H1 (cell line): ENCODE measurements at regions not wholly inside any gene's neighbourhood (a gene's known extent, or its start where the extent isn't known, plus 50 kb on each side); places are given as distances from the start of the nearest gene placed in this dataset.

Experiments used
- ASH2L ChIP-seq: fragments of 200-600, 300-600 bp; sonication (generic); IDR thresholded peaks from one replicate; pipeline ENCODE4 v1.7.1; 2017; ENCODE audit warnings: low read length
- HDAC2 ChIP-seq, 2 experiments: fragments of 300-600 bp in 1 of 2; sonication (generic) in 1 of 2; IDR thresholded peaks; 2 replicates each; pipeline ENCODE4 v1.6.1; 2011 to 2012; ENCODE audit warnings: low read depth in 2 of 2, low read length in 2 of 2, mild to moderate bottlenecking in 2 of 2, moderate library complexity in 2 of 2, borderline replicate concordance in 1 of 2, inconsistent platforms in 1 of 2
- TAF7 ChIP-seq: optimal IDR thresholded peaks from 2 replicates; pipeline ENCODE3; 2011; ENCODE audit warnings: low read depth, mild to moderate bottlenecking, inconsistent platforms, low read length, moderate library complexity, borderline replicate concordance

DNA sequence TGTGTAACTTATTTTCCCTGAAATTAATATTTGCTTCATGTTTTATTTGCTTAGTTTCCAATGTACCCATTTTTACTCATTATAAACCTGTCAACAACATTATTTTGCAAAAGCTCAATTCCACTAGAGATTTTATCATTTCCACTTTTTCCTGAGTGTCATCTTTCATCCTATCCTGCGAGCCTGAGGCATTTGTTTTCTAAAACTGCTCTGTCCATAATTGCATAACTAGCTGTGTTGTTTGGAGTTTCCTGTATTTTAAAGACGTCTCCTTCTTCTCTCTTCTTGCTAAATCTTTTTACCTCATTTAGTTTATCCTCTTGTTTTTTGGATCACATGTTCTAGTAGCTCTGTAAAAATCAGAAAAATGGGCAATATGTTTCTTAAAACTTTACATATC is 332.7 kb upstream of the NOVA1 start (continued):
- TF ChIP-seq ASH2L (no peak), HDAC2 (IDR thresholded peaks at IDR 0.05; ENCODE audit: borderline replicate concordance in 1 of 2, low read depth in 2 of 2, low read length in 2 of 2) (no peak), TAF7 (no peak)
